Osteoblast (primary cell): ENCODE measurements at regions not wholly inside any gene's neighbourhood (a gene's known extent, or its start where the extent isn't known, plus 50 kb on each side); places are given as distances from the start of the nearest gene placed in this dataset.

Experiments
- DNase-seq: peaks from one replicate; pipeline ENCODE4 v3.0.0; 2011; ENCODE audit warnings: low spot score, mixed read lengths; ENCODE audit not compliant: insufficient read length; ENCODE audit errors: missing footprints
- H2AFZ ChIP-seq: 2 replicates; pipeline ENCODE4 v1.6.0; 2011; ENCODE audit warnings: mild to moderate bottlenecking, low read length
- H3K27ac ChIP-seq: 2 replicates; pipeline ENCODE4 v1.5.1; 2011; ENCODE audit warnings: mild to moderate bottlenecking, low read depth, low read length, moderate library complexity
- H3K27me3 ChIP-seq: 2 replicates; pipeline ENCODE4 v1.6.0; 2012; ENCODE audit warnings: mild to moderate bottlenecking, control low read depth, inconsistent platforms, low read length, moderate library complexity; ENCODE audit not compliant: insufficient read depth
- H3K36me3 ChIP-seq: 2 replicates; pipeline ENCODE4 v1.5.1; 2011; ENCODE audit warnings: mild to moderate bottlenecking, low read length, control low read depth, moderate library complexity; ENCODE audit not compliant: insufficient read depth
- H3K4me1 ChIP-seq: 2 replicates; pipeline ENCODE4 v1.5.1; 2011; ENCODE audit warnings: mild to moderate bottlenecking, low read length, control low read depth, moderate library complexity; ENCODE audit not compliant: insufficient read depth
- H3K4me2 ChIP-seq: 2 replicates; pipeline ENCODE4 v1.6.0; 2011; ENCODE audit warnings: mild to moderate bottlenecking, low read length; ENCODE audit not compliant: insufficient read depth
- H3K4me3 ChIP-seq: fragments of 200-600 bp; sonication (generic); 3 replicates; pipeline ENCODE4 v1.5.1; 2012; ENCODE audit warnings: mild to moderate bottlenecking, low read length, inconsistent platforms; ENCODE audit not compliant: insufficient read depth
- H3K79me2 ChIP-seq: 2 replicates; pipeline ENCODE4 v1.6.0; 2012; ENCODE audit warnings: mild to moderate bottlenecking, low read length, control low read depth, inconsistent platforms; ENCODE audit not compliant: insufficient read depth
- H3K9me3 ChIP-seq: 2 replicates; pipeline ENCODE4 v1.5.1; 2011; ENCODE audit warnings: low read depth, low read length, control low read depth
- H4K20me1 ChIP-seq: 2 replicates; pipeline ENCODE4 v1.6.0; 2012; ENCODE audit warnings: mild to moderate bottlenecking, low read length, control low read depth; ENCODE audit not compliant: insufficient read depth
- TF ChIP-seq, protein P1 (sequence below): IDR thresholded peaks from 2 replicates; pipeline ENCODE4 v1.5.1; 2011; ENCODE audit warnings: mild to moderate bottlenecking, low read depth, low read length, moderate library complexity; ENCODE audit errors: extremely low read depth

DNA sequence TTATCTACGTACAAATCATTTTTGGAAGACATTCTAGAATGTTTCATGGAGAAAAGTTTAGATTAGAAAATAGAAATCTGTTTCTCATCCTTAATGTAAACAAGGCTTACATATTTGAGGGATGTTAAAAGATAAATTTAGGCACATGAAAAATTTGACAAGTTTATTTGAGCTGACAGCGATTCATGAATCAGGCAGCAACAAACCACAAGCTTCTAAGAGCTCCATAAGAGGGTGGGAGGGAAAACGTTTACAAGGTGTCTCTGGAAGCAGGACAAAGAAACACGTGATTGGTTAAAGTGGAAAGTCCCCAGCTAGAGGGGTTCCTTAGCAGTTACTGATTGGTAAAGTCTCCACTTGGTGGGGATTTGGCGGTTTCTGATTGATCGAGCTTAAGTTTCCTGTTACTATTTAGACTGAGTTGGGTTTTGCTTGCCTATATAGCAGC is 228.9 kb upstream of the PITRM1 start:
- Histone ChIP-seq H3K4me1 (peaks cover 14% of the 10 kb centered on the region), H3K4me3 (no peak overlapping the region), H3K9me3 (no peaks in the 10 kb centered on the region), H2AFZ (no peak overlapping the region), H3K27ac (no peak overlapping the region), H3K27me3 (peaks cover 60% of the 10 kb centered on the region), H3K79me2 (no peaks in the 10 kb centered on the region), H3K36me3 (no peaks in the 10 kb centered on the region), H4K20me1 (no peaks in the 10 kb centered on the region), H3K4me2 (peak overlapping the region; percentile 13)
- TF ChIP-seq, protein P1, sequence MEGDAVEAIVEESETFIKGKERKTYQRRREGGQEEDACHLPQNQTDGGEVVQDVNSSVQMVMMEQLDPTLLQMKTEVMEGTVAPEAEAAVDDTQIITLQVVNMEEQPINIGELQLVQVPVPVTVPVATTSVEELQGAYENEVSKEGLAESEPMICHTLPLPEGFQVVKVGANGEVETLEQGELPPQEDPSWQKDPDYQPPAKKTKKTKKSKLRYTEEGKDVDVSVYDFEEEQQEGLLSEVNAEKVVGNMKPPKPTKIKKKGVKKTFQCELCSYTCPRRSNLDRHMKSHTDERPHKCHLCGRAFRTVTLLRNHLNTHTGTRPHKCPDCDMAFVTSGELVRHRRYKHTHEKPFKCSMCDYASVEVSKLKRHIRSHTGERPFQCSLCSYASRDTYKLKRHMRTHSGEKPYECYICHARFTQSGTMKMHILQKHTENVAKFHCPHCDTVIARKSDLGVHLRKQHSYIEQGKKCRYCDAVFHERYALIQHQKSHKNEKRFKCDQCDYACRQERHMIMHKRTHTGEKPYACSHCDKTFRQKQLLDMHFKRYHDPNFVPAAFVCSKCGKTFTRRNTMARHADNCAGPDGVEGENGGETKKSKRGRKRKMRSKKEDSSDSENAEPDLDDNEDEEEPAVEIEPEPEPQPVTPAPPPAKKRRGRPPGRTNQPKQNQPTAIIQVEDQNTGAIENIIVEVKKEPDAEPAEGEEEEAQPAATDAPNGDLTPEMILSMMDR = no peak
- peak; percentile 88 for DNase-seq

DNA sequence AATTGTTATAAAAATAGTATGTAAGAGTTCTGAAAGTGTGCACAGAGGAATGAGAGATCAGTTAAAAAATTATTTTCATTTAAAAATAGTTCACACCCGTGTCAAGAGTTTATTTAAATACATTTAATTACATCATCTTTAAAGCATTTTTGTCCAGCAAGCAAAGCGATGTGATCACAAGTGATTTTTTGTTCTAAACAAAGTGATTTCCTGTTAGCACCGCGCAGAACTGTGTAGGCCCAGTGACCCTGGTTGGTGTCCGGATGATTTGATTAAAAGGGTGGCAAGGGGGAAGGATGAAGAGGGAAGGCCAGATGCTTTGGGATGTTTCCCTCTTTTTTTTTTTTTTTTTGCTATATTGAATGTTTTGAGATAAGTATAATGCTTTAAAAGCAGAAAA is 227.8 kb upstream of the PITRM1 start:
- no peak overlapping the region for H3K4me3 ChIP-seq
- H3K27ac ChIP-seq = no peak overlapping the region
- no peaks in the 10 kb centered on the region for H3K79me2 ChIP-seq
- no peaks in the 10 kb centered on the region for H3K36me3 ChIP-seq
- H4K20me1 ChIP-seq = no peaks in the 10 kb centered on the region
- no peaks in the 10 kb centered on the region for H3K9me3 ChIP-seq
- peaks cover 61% of the 10 kb centered on the region for H3K27me3 ChIP-seq
- H3K4me2 ChIP-seq = no peak overlapping the region
- no peak overlapping the region for H2AFZ ChIP-seq
- DNase-seq = no peak
- TF ChIP-seq, protein P1 = no peak
- peaks cover 14% of the 10 kb centered on the region for H3K4me1 ChIP-seq

DNA sequence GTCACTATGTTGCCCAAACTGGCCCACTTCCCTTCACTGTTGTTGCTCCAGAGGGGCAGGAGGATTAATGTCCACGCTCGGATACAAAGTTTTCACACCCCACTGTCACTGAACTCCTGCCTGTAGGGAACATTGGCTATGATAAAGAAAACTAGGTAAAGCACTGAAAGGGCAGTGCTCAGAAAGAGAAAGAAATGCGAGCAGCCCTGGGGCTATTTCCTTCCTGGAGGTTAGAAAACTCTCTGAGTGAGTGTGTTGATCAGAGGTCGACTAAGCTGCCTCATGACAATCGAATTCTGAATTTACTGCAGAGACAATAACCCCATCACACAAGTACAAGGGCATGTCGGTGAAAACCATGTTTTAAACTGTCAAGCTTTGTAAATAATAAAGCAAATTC is 227.2 kb upstream of the PITRM1 start:
- no peak overlapping the region for H3K4me2 ChIP-seq
- H3K4me1 ChIP-seq = peaks cover 14% of the 10 kb centered on the region
- no peak overlapping the region for H2AFZ ChIP-seq
- H3K36me3 ChIP-seq = no peaks in the 10 kb centered on the region
- H3K79me2 ChIP-seq = no peaks in the 10 kb centered on the region
- H3K27ac ChIP-seq = no peak overlapping the region
- H3K4me3 ChIP-seq = no peak overlapping the region
- H3K9me3 ChIP-seq = peaks cover 3% of the 10 kb centered on the region
- peaks cover 64% of the 10 kb centered on the region for H3K27me3 ChIP-seq
- TF ChIP-seq, protein P1 = no peak
- DNase-seq = no peak
- no peaks in the 10 kb centered on the region for H4K20me1 ChIP-seq

DNA sequence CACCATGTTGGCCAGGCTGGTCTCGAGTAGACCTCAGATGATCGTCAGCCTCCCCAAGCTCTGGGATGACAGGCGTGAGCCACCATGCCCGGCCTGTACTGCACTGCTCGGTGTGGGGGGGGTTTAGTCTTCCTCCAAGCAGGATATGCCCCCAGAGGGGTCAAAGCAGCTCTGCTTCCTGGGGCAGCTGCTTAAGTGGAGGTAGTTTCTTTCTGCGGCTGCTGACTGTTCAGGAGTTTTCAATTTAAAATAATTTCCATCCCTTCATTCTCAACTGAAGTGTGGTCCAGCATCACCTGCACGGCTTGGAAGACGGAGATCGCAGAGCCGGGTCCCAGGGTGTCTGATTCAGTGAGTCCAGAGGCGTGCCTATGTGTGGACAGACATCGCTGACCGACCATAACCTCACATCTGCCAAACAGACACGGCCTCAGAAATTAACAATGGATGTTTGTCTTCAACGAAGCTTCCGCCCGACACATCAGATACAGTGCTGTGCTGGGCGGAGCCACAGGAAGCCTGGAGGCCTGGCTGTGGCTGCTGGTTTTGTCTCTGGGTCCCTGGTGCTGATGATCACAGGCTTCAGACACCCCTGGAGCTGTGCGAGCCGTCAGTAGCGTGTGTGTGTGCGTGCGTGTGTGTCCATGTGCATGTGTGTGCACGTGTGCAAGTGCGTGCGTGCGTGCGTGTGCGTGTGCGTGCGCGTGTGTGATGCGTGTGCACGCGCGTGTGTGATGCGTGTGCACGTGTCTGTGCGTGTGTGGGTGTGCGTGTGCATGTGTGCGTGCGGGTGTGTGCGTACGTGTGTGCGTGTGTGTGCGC is 226.5 kb upstream of the PITRM1 start:
- Histone ChIP-seq H3K9me3 (peaks cover 6% of the 10 kb centered on the region), H3K36me3 (no peaks in the 10 kb centered on the region), H3K4me1 (peaks cover 14% of the 10 kb centered on the region), H3K27ac (no peak overlapping the region), H3K4me2 (no peak overlapping the region), H2AFZ (no peak overlapping the region), H3K79me2 (no peaks in the 10 kb centered on the region), H3K4me3 (no peak overlapping the region), H3K27me3 (peaks cover 64% of the 10 kb centered on the region), H4K20me1 (no peaks in the 10 kb centered on the region)
- TF ChIP-seq, protein P1 = no peak
- no peak for DNase-seq
